Endothelial cell (in vitro differentiated cells): ENCODE measurements at regions not wholly inside any gene's neighbourhood (a gene's known extent, or its start where the extent isn't known, plus 50 kb on each side); places are given as distances from the start of the nearest gene placed in this dataset.

Experiments used
- DNase-seq: peaks from one replicate; pipeline ENCODE4 v3.0.0; 2021; ENCODE audit warnings: low spot score
- H3K27ac Mint-ChIP-seq: one replicate; pipeline ENCODE4 v1.8.0; 2021; ENCODE audit warnings: mixed read lengths, inconsistent platforms; ENCODE audit not compliant: unreplicated experiment
- H3K27me3 Mint-ChIP-seq: one replicate; pipeline ENCODE4 v1.8.0; 2021; ENCODE audit warnings: mild to moderate bottlenecking, moderate library complexity, mixed read lengths, inconsistent platforms; ENCODE audit not compliant: unreplicated experiment
- H3K36me3 Mint-ChIP-seq: one replicate; pipeline ENCODE4 v1.8.0; 2021; ENCODE audit warnings: mild to moderate bottlenecking, low read depth, mixed read lengths, inconsistent platforms; ENCODE audit not compliant: unreplicated experiment
- H3K4me1 Mint-ChIP-seq: one replicate; pipeline ENCODE4 v1.8.0; 2021; ENCODE audit warnings: mild to moderate bottlenecking, mixed read lengths, inconsistent platforms; ENCODE audit not compliant: unreplicated experiment
- H3K4me3 Mint-ChIP-seq: one replicate; pipeline ENCODE4 v1.8.0; 2021; ENCODE audit warnings: mild to moderate bottlenecking, mixed read lengths, inconsistent platforms; ENCODE audit not compliant: unreplicated experiment
- H3K9me3 Mint-ChIP-seq: one replicate; pipeline ENCODE4 v1.8.0; 2021; ENCODE audit warnings: mixed read lengths, inconsistent platforms; ENCODE audit not compliant: unreplicated experiment
- TF ChIP-seq, protein P1 (sequence below): fragments of 200-600 bp; sonication (generic); IDR thresholded peaks from one replicate; pipeline ENCODE4 v1.5.0; 2021; ENCODE audit warnings: antibody characterized with exemption; ENCODE audit not compliant: unreplicated experiment

GRCh38 chr14:36465178-36465577 is 54.9 kb downstream of the NKX2-1 start:
- no peaks in the 10 kb centered on the region for H3K9me3 Mint-ChIP-seq
- H3K4me1 Mint-ChIP-seq = no peaks in the 10 kb centered on the region
- no peak overlapping the region for H3K27ac Mint-ChIP-seq

DNA sequence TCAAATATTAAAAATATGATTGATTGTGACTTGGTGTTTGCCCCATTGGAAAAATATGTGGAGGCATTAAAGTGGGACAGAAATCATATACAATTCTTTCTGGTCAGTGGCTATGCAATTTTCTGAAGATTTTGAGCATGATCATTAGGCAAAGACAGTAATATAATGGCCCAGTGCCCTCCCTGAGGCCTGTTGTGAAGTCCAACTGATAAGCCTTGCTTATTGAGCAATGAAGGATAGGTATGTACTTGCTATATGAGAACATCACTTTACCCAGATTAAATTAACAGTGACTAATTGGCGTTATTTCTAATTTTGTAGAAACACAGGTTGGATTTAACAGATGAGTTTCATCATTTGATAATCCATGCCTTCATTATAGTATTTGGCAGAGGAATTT is 57.1 kb downstream of the NKX2-1 start:
- TF ChIP-seq, protein P1, sequence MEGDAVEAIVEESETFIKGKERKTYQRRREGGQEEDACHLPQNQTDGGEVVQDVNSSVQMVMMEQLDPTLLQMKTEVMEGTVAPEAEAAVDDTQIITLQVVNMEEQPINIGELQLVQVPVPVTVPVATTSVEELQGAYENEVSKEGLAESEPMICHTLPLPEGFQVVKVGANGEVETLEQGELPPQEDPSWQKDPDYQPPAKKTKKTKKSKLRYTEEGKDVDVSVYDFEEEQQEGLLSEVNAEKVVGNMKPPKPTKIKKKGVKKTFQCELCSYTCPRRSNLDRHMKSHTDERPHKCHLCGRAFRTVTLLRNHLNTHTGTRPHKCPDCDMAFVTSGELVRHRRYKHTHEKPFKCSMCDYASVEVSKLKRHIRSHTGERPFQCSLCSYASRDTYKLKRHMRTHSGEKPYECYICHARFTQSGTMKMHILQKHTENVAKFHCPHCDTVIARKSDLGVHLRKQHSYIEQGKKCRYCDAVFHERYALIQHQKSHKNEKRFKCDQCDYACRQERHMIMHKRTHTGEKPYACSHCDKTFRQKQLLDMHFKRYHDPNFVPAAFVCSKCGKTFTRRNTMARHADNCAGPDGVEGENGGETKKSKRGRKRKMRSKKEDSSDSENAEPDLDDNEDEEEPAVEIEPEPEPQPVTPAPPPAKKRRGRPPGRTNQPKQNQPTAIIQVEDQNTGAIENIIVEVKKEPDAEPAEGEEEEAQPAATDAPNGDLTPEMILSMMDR = no peak
- peaks cover 4% of the 10 kb centered on the region for H3K27me3 Mint-ChIP-seq

More at GRCh38 chr14:36465178-36465577, 54.9 kb downstream of the NKX2-1 start:
- TF ChIP-seq, protein P1 = no peak
- no peak for DNase-seq
- H3K4me3 Mint-ChIP-seq = no peak overlapping the region
- H3K36me3 Mint-ChIP-seq = no peaks in the 10 kb centered on the region
- H3K27me3 Mint-ChIP-seq = peaks cover 4% of the 10 kb centered on the region

GRCh38 chr14:36455241-36455627 is 64.8 kb downstream of the NKX2-1 start:
- Mint-ChIP-seq H3K4me3 (no peak overlapping the region), H3K36me3 (no peaks in the 10 kb centered on the region), H3K9me3 (no peaks in the 10 kb centered on the region), H3K27me3 (no peaks in the 10 kb centered on the region), H3K4me1 (peaks cover 41% of the 10 kb centered on the region), H3K27ac (no peak overlapping the region)
- TF ChIP-seq, protein P1 = no peak
- no peak for DNase-seq

More for the DNA sequence above, 57.1 kb downstream of the NKX2-1 start:
- Mint-ChIP-seq H3K9me3 (no peaks in the 10 kb centered on the region), H3K4me1 (no peaks in the 10 kb centered on the region), H3K27ac (no peak overlapping the region), H3K4me3 (no peak overlapping the region), H3K36me3 (no peaks in the 10 kb centered on the region)
- DNase-seq = no peak

GRCh38 chr14:36454599-36455240 is 65.3 kb downstream of the NKX2-1 start:
- no peaks in the 10 kb centered on the region for H3K27me3 Mint-ChIP-seq
- no peak for DNase-seq
- TF ChIP-seq, protein P1 = no peak
- H3K4me3 Mint-ChIP-seq = no peak overlapping the region
- H3K9me3 Mint-ChIP-seq = no peaks in the 10 kb centered on the region
- peaks cover 41% of the 10 kb centered on the region for H3K4me1 Mint-ChIP-seq
- no peak overlapping the region for H3K27ac Mint-ChIP-seq
- no peaks in the 10 kb centered on the region for H3K36me3 Mint-ChIP-seq

- Mint-ChIP-seq H3K9me3 (no peaks in the 10 kb centered on the region), H3K4me1 (peaks cover 41% of the 10 kb centered on the region), H3K27ac (peak overlapping the region; percentile 72), H3K4me3 (no peak overlapping the region), H3K36me3 (no peaks in the 10 kb centered on the region), H3K27me3 (no peaks in the 10 kb centered on the region)
- DNase-seq = no peak
- TF ChIP-seq, protein P1 = no peak
These were observed 67.2 kb downstream of the NKX2-1 start for GRCh38 chr14:36452860-36453259.
